Esophagus squamous epithelium (tissue), 5 donors: ENCODE measurements at regions not wholly inside any gene's neighbourhood (a gene's known extent, or its start where the extent isn't known, plus 50 kb on each side); places are given as distances from the start of the nearest gene placed in this dataset.

Source experiments
- DNase-seq: peaks from one replicate; lab custom pipeline; 2025; lab: John Stamatoyannopoulos, UW
- H3K27ac ChIP-seq, 4 donors: fragments of 200-600 bp; sonication (generic); one replicate each; pipeline ENCODE4 v1.5.1; 2016 to 2019; ENCODE audit warnings: mild to moderate bottlenecking in 1 of 4
- H3K27me3 ChIP-seq, 4 donors: fragments of 200-600 bp; sonication (generic); 1 replicate in 3 of 4; 2 replicates in 1 of 4; pipeline versions ENCODE4 v1.5.1 to v1.6.0; 2017 to 2021; ENCODE audit warnings: antibody characterized with exemption in 1 of 4
- H3K36me3 ChIP-seq, 3 donors: fragments of 200-600 bp; sonication (generic); one replicate each; pipeline ENCODE4 v1.5.1; 2016 to 2019
- H3K4me1 ChIP-seq, 3 donors: fragments of 200-600 bp; sonication (generic); one replicate each; pipeline ENCODE4 v1.5.1; 2017 to 2019
- H3K4me3 ChIP-seq, 4 donors: fragments of 200-600 bp; sonication (generic); 1 replicate in 3 of 4; 2 replicates in 1 of 4; pipeline ENCODE4 v1.5.1; 2016 to 2019; ENCODE audit warnings: mild to moderate bottlenecking in 2 of 4, moderate library complexity in 1 of 4
- H3K9me3 ChIP-seq, 3 donors: fragments of 200-600 bp; sonication (generic); one replicate each; pipeline ENCODE4 v1.5.1; 2016 to 2019
- CTCF ChIP-seq, 6 experiments: fragments of 450-650 bp in 4 of 6; fragments of 200-600 bp in 2 of 6; sonication (generic) in 2 of 6; IDR thresholded peaks; one replicate each; pipeline ENCODE4 v1.5.1; 2016 to 2019; ENCODE audit warnings: antibody characterized with exemption in 6 of 6, mild to moderate bottlenecking in 4 of 6, moderate library complexity in 4 of 6
- POLR2A ChIP-seq, 4 donors: fragments of 450-650 bp; IDR thresholded peaks; one replicate each; pipeline ENCODE4 v1.6.1; 2017; ENCODE audit warnings: antibody characterized with exemption in 4 of 4, mild to moderate bottlenecking in 4 of 4, moderate library complexity in 3 of 4
- whole genome bisulfite sequencing, 2 donors: methylation state at CpG; one replicate each; pipeline ENCODE4 v1.1.5; 2018; 5-methylcytosine and 5-hydroxymethylcytosine counted together
- intact Hi-C: fragments of 100-400 bp; cut with DNase I; formaldehyde crosslinking; loops from one replicate; pipeline ENCODE4 v1.15.0; 2022
- donor health status: DM: yes; HTN: yes; CAD: no.

GRCh38 chr4:188611143-188611542 lies 471.9 kb downstream of the TRIML1 start:
- intact Hi-C loops: no loop called here
- no peak for TF ChIP-seq CTCF (IDR thresholded peaks at IDR 0.05)
- Histone ChIP-seq H3K36me3 (no peaks in the 10 kb centered on the region), H3K4me1 (no peaks in the 10 kb centered on the region), H3K27ac (no peak overlapping the region), H3K27me3 (no peaks in the 10 kb centered on the region), H3K4me3 (no peak overlapping the region), H3K9me3 (no peaks in the 10 kb centered on the region)
- 73 to 82% methylated on average over 3 of the region's 3 CpGs for WGBS, 2 donors
- DNase-seq: no peak

- no peak for DNase-seq
- H3K27me3 ChIP-seq: no peaks in the 10 kb centered on the region
Measured at GRCh38 chr4:188612659-188613058, 473.4 kb downstream of the TRIML1 start.

GRCh38 chr4:188613976-188614375 lies 474.7 kb downstream of the TRIML1 start:
- no peaks in the 10 kb centered on the region for H3K4me1 ChIP-seq
- no peak overlapping the region for H3K4me3 ChIP-seq
- H3K9me3 ChIP-seq: no peaks in the 10 kb centered on the region
- no peak overlapping the region for H3K27ac ChIP-seq
- DNase-seq: no peak
- TF ChIP-seq CTCF (IDR thresholded peaks at IDR 0.05) (no peak), POLR2A (IDR thresholded peaks at IDR 0.05) (no peak)
- 79 to 90% methylated on average over 1 of the region's 1 CpG for WGBS, 2 donors
- intact Hi-C loops: no loop called here
- H3K27me3 ChIP-seq: no peaks in the 10 kb centered on the region
- no peaks in the 10 kb centered on the region for H3K36me3 ChIP-seq

More at GRCh38 chr4:188612659-188613058, 473.4 kb downstream of the TRIML1 start:
- no peak overlapping the region for H3K4me3 ChIP-seq
- H3K9me3 ChIP-seq: no peaks in the 10 kb centered on the region
- no peaks in the 10 kb centered on the region for H3K4me1 ChIP-seq
- intact Hi-C loops: no loop called here
- 56 to 64% methylated on average over 2 of the region's 2 CpGs for WGBS, 2 donors
- H3K36me3 ChIP-seq: no peaks in the 10 kb centered on the region
- TF ChIP-seq CTCF (IDR thresholded peaks at IDR 0.05) (no peak), POLR2A (IDR thresholded peaks at IDR 0.05) (no peak)
- H3K27ac ChIP-seq: no peak overlapping the region

- no peaks in the 10 kb centered on the region for H3K36me3 ChIP-seq
- no peaks in the 10 kb centered on the region for H3K27me3 ChIP-seq
- H3K4me3 ChIP-seq: no peak overlapping the region
- no peak for DNase-seq
- no peak overlapping the region for H3K27ac ChIP-seq
- H3K9me3 ChIP-seq: no peaks in the 10 kb centered on the region
- WGBS, 2 donors: 64 to 68% methylated on average over 18 of the region's 18 CpGs
- intact Hi-C loops: no loop called here
- TF ChIP-seq CTCF (IDR thresholded peaks at IDR 0.05): no peak
- TF ChIP-seq POLR2A (IDR thresholded peaks at IDR 0.05): no peak
- H3K4me1 ChIP-seq: no peaks in the 10 kb centered on the region
Measured at GRCh38 chr4:188619456-188620149, 480.4 kb downstream of the TRIML1 start.

GRCh38 chr4:188620608-188621007 lies 481.4 kb downstream of the TRIML1 start:
- Histone ChIP-seq H3K27me3 (no peaks in the 10 kb centered on the region), H3K27ac (no peak overlapping the region), H3K4me1 (no peaks in the 10 kb centered on the region), H3K4me3 (no peak overlapping the region), H3K36me3 (no peaks in the 10 kb centered on the region), H3K9me3 (no peaks in the 10 kb centered on the region)
- intact Hi-C loops: no loop called here
- 53 to 63% methylated on average over 2 of the region's 2 CpGs for WGBS, 2 donors
- DNase-seq: no peak
- TF ChIP-seq POLR2A (IDR thresholded peaks at IDR 0.05) (no peak), CTCF (IDR thresholded peaks at IDR 0.05) (no peak)
